HG03521 (cell line): ENCODE measurements at regions not wholly inside any gene's neighbourhood (a gene's known extent, or its start where the extent isn't known, plus 50 kb on each side); places are given as distances from the start of the nearest gene placed in this dataset.
"Not testable (repeated sequence)": the region's sequence is repeated elsewhere in the genome, so short reads cannot be mapped to it uniquely, and the experiment has no call there.

ENCODE experiments used
- ATAC-seq: cut with Tn5 transposase; IDR thresholded peaks from one replicate; pipeline ENCODE4 v1.9.1; 2021; ENCODE audit warnings: mild to moderate bottlenecking, moderate library complexity; ENCODE audit not compliant: unreplicated experiment

- not testable (repeated sequence) for ATAC-seq
Measured at GRCh38 chr10:71107117-71107516, 105.3 kb upstream of the UNC5B start.

- not testable (repeated sequence) for ATAC-seq
Measured at GRCh38 chr10:71108042-71108441, 104.3 kb upstream of the UNC5B start.

- no peak for ATAC-seq
Measured at GRCh38 chr10:71112138-71112785, 100.1 kb upstream of the UNC5B start.

GRCh38 chr10:71116426-71116825 lies 95.9 kb upstream of the UNC5B start:
- ATAC-seq: no peak

- ATAC-seq: not testable (repeated sequence)
Measured at GRCh38 chr10:71117589-71117988, 94.8 kb upstream of the UNC5B start.

GRCh38 chr10:71123023-71123422 lies 89.3 kb upstream of the UNC5B start:
- ATAC-seq: no peak

- no peak for ATAC-seq
Measured at GRCh38 chr10:71124921-71125748, 87.2 kb upstream of the UNC5B start.

GRCh38 chr10:71125749-71126107 lies 86.6 kb upstream of the UNC5B start:
- no peak for ATAC-seq

- ATAC-seq: no peak
Measured at GRCh38 chr10:71126432-71126831, 85.9 kb upstream of the UNC5B start.

- ATAC-seq: no peak
Measured at GRCh38 chr10:71127104-71127503, 85.3 kb upstream of the UNC5B start.

- no peak for ATAC-seq
Measured at GRCh38 chr10:71127773-71128172, 84.6 kb upstream of the UNC5B start.

- ATAC-seq: no peak
Measured at GRCh38 chr10:71128311-71128980, 83.9 kb upstream of the UNC5B start.

GRCh38 chr10:71131096-71131495 lies 81.3 kb upstream of the UNC5B start:
- no peak for ATAC-seq

- ATAC-seq: no peak
Measured at GRCh38 chr10:71131508-71132088, 80.8 kb upstream of the UNC5B start.

- no peak for ATAC-seq
Measured at GRCh38 chr10:71132321-71132810, 80.0 kb upstream of the UNC5B start.

- ATAC-seq: no peak
Measured at GRCh38 chr10:71133710-71134686, 78.4 kb upstream of the UNC5B start.

GRCh38 chr10:71134732-71135211 lies 77.6 kb upstream of the UNC5B start:
- no peak for ATAC-seq

GRCh38 chr10:71135236-71135635 lies 77.1 kb upstream of the UNC5B start:
- ATAC-seq: no peak

- ATAC-seq: no peak
Measured at GRCh38 chr10:71136036-71136721, 76.2 kb upstream of the UNC5B start.
